ENCODE measurements at regions not wholly inside any gene's neighbourhood (a gene's known extent, or its start where the extent isn't known, plus 50 kb on each side); places are given as distances from the start of the nearest gene placed in this dataset.

- Histone ChIP-seq H3K4me3 (no peak overlapping the region), H3K9me3 (peaks cover 0 to 18% (median 0%) of the 10 kb centered on the region in 3 donors), H3K36me3 (no peaks in the 10 kb centered on the region), H3K27me3 (no peaks in the 10 kb centered on the region), H3K4me1 (no peaks in the 10 kb centered on the region), H3K27ac (no peak overlapping the region)
- TF ChIP-seq, protein P1, sequence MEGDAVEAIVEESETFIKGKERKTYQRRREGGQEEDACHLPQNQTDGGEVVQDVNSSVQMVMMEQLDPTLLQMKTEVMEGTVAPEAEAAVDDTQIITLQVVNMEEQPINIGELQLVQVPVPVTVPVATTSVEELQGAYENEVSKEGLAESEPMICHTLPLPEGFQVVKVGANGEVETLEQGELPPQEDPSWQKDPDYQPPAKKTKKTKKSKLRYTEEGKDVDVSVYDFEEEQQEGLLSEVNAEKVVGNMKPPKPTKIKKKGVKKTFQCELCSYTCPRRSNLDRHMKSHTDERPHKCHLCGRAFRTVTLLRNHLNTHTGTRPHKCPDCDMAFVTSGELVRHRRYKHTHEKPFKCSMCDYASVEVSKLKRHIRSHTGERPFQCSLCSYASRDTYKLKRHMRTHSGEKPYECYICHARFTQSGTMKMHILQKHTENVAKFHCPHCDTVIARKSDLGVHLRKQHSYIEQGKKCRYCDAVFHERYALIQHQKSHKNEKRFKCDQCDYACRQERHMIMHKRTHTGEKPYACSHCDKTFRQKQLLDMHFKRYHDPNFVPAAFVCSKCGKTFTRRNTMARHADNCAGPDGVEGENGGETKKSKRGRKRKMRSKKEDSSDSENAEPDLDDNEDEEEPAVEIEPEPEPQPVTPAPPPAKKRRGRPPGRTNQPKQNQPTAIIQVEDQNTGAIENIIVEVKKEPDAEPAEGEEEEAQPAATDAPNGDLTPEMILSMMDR (IDR thresholded peaks at IDR 0.05): no peak
- TF ChIP-seq EP300 (IDR thresholded peaks at IDR 0.05) (no peak), POLR2A (IDR thresholded peaks at IDR 0.05) (no peak), POLR2AphosphoS5 (IDR thresholded peaks at IDR 0.05) (no peak)
- WGBS, 2 donors (ENCODE audit: low coverage in 1 of 2): 58 to 66% methylated on average over 2 of the region's 2 CpGs
- no peak for ATAC-seq
Measured at GRCh38 chr4:189062047-189062820, 878.4 kb upstream of the FRG1 start.

DNA sequence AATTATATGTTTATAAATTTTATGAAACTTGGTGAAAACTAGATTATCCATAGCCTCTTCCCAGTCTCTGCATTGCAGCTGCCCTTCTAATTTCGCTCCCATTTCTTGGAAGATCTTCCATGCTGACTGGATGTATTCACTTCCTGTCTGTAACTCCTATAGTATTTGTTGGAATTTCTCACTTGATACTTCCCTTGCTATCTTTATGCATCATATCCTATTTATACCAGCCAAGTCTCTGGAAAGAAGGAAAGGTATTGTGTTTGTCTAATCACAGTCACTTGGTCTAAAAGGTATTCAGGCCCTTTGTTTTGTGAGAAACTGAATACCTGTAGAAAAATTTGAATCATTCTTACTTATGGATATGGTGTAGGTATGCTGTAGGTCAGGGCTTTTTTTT lies 870.9 kb upstream of the FRG1 start:
- H3K9me3 ChIP-seq: no peaks in the 10 kb centered on the region
- 78 to 79% methylated on average over 1 of the region's 1 CpG for WGBS, 2 donors (ENCODE audit: low coverage in 1 of 2)
- no peak overlapping the region for H3K4me3 ChIP-seq
- H3K4me1 ChIP-seq: no peaks in the 10 kb centered on the region
- no peaks in the 10 kb centered on the region for H3K27me3 ChIP-seq
- TF ChIP-seq EP300 (IDR thresholded peaks at IDR 0.05) (no peak), POLR2A (IDR thresholded peaks at IDR 0.05) (no peak), POLR2AphosphoS5 (IDR thresholded peaks at IDR 0.05) (no peak)
- TF ChIP-seq, protein P1 (IDR thresholded peaks at IDR 0.05): no peak
- no peak for ATAC-seq
- no peaks in the 10 kb centered on the region for H3K36me3 ChIP-seq
- no peak overlapping the region for H3K27ac ChIP-seq

DNA sequence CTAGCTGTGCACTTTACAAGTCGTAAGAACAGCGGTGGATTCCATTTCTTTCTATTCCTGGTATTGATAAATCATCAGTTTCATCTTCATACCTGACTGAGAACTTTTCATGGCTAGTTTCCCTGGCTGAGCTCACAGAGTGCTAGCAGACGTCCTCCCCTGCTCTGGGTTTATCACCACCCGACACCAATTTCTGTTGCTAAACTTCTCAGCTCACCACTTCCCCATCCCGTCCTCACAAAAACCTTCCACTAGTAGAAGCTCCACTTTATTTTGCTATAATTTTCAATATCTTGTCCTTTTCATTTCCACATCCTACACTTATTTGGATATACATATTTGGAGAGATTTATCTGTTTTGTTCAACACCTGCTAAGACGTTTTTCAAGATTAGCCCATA lies 869.4 kb upstream of the FRG1 start:
- 66 to 67% methylated on average over 4 to 6 of the region's 6 CpGs for WGBS, 2 donors (ENCODE audit: low coverage in 1 of 2)
- Histone ChIP-seq H3K27ac (no peak overlapping the region), H3K9me3 (no peaks in the 10 kb centered on the region), H3K4me3 (no peak overlapping the region), H3K36me3 (no peaks in the 10 kb centered on the region), H3K27me3 (no peaks in the 10 kb centered on the region), H3K4me1 (no peaks in the 10 kb centered on the region)
- no peak for ATAC-seq
- TF ChIP-seq, protein P1 (IDR thresholded peaks at IDR 0.05): no peak
- TF ChIP-seq POLR2AphosphoS5 (IDR thresholded peaks at IDR 0.05) (no peak), POLR2A (IDR thresholded peaks at IDR 0.05) (no peak), EP300 (IDR thresholded peaks at IDR 0.05) (no peak)

- Histone ChIP-seq H3K27me3 (no peaks in the 10 kb centered on the region), H3K4me3 (no peak overlapping the region), H3K36me3 (no peaks in the 10 kb centered on the region), H3K4me1 (no peaks in the 10 kb centered on the region), H3K27ac (no peak overlapping the region), H3K9me3 (no peaks in the 10 kb centered on the region)
- TF ChIP-seq, protein P1 (IDR thresholded peaks at IDR 0.05): no peak
- TF ChIP-seq POLR2AphosphoS5 (IDR thresholded peaks at IDR 0.05) (no peak), EP300 (IDR thresholded peaks at IDR 0.05) (no peak), POLR2A (IDR thresholded peaks at IDR 0.05) (no peak)
- no peak for ATAC-seq
- 13 to 67% methylated on average over 2 of the region's 6 CpGs for WGBS, 2 donors (ENCODE audit: low coverage in 1 of 2)
Measured at GRCh38 chr4:189073739-189074138, 866.9 kb upstream of the FRG1 start.

GRCh38 chr4:189081826-189082225 lies 858.8 kb upstream of the FRG1 start:
- H3K27ac ChIP-seq: no peak overlapping the region
- no peaks in the 10 kb centered on the region for H3K27me3 ChIP-seq
- TF ChIP-seq POLR2AphosphoS5 (IDR thresholded peaks at IDR 0.05) (no peak), POLR2A (IDR thresholded peaks at IDR 0.05) (no peak), EP300 (IDR thresholded peaks at IDR 0.05) (no peak)
- TF ChIP-seq, protein P1 (IDR thresholded peaks at IDR 0.05): no peak
- H3K4me3 ChIP-seq: no peak overlapping the region
- no peaks in the 10 kb centered on the region for H3K9me3 ChIP-seq
- no peaks in the 10 kb centered on the region for H3K4me1 ChIP-seq
- no peaks in the 10 kb centered on the region for H3K36me3 ChIP-seq
- ATAC-seq: no peak

Measured in gastroesophageal sphincter (tissue), 4 donors.